HG03565 (cell line): ENCODE measurements at regions not wholly inside any gene's neighbourhood (a gene's known extent, or its start where the extent isn't known, plus 50 kb on each side); places are given as distances from the start of the nearest gene placed in this dataset.
"Not testable (repeated sequence)": the region's sequence is repeated elsewhere in the genome, so short reads cannot be mapped to it uniquely, and the experiment has no call there.

Experiments used
- ATAC-seq: cut with Tn5 transposase; IDR thresholded peaks from one replicate; pipeline ENCODE4 v1.9.1; 2021; ENCODE audit warnings: mild to moderate bottlenecking, moderate library complexity; ENCODE audit not compliant: unreplicated experiment

GRCh38 chr5:104915226-104915625 is 1352.6 kb upstream of the NUDT12 start:
- no peak for ATAC-seq

GRCh38 chr5:104914536-104915070 is 1352.0 kb upstream of the NUDT12 start:
- no peak for ATAC-seq

- no peak for ATAC-seq
Observed at GRCh38 chr5:104913841-104914281, 1351.3 kb upstream of the NUDT12 start.

- no peak for ATAC-seq
Observed at GRCh38 chr5:104909803-104910202, 1347.2 kb upstream of the NUDT12 start.

GRCh38 chr5:104904561-104904960 is 1342.0 kb upstream of the NUDT12 start:
- ATAC-seq: no peak

- no peak for ATAC-seq
Observed at GRCh38 chr5:104903941-104904340, 1341.4 kb upstream of the NUDT12 start.

GRCh38 chr5:104891596-104891995 is 1329.0 kb upstream of the NUDT12 start:
- no peak for ATAC-seq

- no peak for ATAC-seq
Observed at GRCh38 chr5:104890767-104891166, 1328.2 kb upstream of the NUDT12 start.

GRCh38 chr5:104859437-104859836 is 1296.8 kb upstream of the NUDT12 start:
- ATAC-seq: no peak

GRCh38 chr5:104852099-104852498 is 1289.5 kb upstream of the NUDT12 start:
- not testable (repeated sequence) for ATAC-seq

- no peak for ATAC-seq
Observed at GRCh38 chr5:104845541-104845940, 1283.0 kb upstream of the NUDT12 start.

GRCh38 chr5:104843822-104844221 is 1281.2 kb upstream of the NUDT12 start:
- ATAC-seq: no peak

- ATAC-seq: no peak
Observed at GRCh38 chr5:104840284-104840683, 1277.7 kb upstream of the NUDT12 start.

- ATAC-seq: not testable (repeated sequence)
Observed at GRCh38 chr5:104831515-104831914, 1268.9 kb upstream of the NUDT12 start.

GRCh38 chr5:104821606-104822005 is 1259.0 kb upstream of the NUDT12 start:
- ATAC-seq: no peak

- no peak for ATAC-seq
Observed at GRCh38 chr5:104817127-104817526, 1254.5 kb upstream of the NUDT12 start.

GRCh38 chr5:104815212-104815611 is 1252.6 kb upstream of the NUDT12 start:
- no peak for ATAC-seq

GRCh38 chr5:104800440-104801048 is 1238.0 kb upstream of the NUDT12 start:
- ATAC-seq: no peak

- no peak for ATAC-seq
Observed at GRCh38 chr5:104793755-104794080, 1231.1 kb upstream of the NUDT12 start.

GRCh38 chr5:104793031-104793754 is 1230.6 kb upstream of the NUDT12 start:
- ATAC-seq: no peak

- no peak for ATAC-seq
Observed at GRCh38 chr5:104789366-104789765, 1226.8 kb upstream of the NUDT12 start.

GRCh38 chr5:104785097-104785496 is 1222.5 kb upstream of the NUDT12 start:
- ATAC-seq: no peak
